ENCODE measurements at regions not wholly inside any gene's neighbourhood (a gene's known extent, or its start where the extent isn't known, plus 50 kb on each side); places are given as distances from the start of the nearest gene placed in this dataset.

DNA sequence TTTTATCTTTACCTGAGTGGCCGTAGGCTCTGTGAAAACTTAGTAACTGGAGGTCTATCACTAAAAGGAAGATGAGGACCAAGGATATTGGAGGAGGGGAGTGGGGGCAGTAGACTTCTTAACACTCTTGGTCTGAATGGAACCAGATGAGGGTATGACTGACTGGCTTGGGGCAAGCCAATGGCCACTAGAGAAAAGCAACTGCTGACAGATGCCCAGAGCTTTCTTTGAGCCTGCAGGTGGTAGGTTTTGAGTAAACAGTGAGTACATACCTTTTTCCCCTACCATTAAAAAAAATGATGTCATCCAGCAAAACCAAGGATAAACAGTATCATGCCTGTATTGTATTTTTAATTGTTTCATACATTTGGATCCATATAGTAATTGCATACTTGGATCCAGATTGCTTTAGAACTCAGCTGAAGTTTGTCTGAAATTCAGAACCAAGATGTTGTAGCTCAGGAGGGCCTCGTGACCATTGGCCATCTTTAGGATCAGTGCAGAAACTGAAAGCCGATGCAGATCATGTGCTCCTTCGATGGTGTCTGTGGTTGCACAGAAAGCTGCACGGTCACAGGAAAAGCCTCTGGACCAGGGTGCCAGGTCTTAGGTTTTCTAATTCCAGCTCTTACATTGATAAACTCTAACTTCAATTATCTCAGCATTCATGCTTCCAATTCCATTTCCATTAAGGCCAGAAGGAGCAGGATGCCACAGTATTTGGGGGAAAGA is 131.0 kb downstream of the PDGFRA start:
- no peak overlapping the region for H3K4me3 Mint-ChIP-seq
- H3K36me3 Mint-ChIP-seq (ENCODE audit: low read depth), result no peaks in the 10 kb centered on the region
- intact Hi-C loops (cut with micrococcal nuclease), result no loop called here
- no peaks in the 10 kb centered on the region for H3K27me3 Mint-ChIP-seq
- no peaks in the 10 kb centered on the region for H3K4me1 Mint-ChIP-seq (ENCODE audit: low read depth)
- no peaks in the 10 kb centered on the region for H3K9me3 Mint-ChIP-seq
- H3K27ac Mint-ChIP-seq, result no peak overlapping the region

DNA sequence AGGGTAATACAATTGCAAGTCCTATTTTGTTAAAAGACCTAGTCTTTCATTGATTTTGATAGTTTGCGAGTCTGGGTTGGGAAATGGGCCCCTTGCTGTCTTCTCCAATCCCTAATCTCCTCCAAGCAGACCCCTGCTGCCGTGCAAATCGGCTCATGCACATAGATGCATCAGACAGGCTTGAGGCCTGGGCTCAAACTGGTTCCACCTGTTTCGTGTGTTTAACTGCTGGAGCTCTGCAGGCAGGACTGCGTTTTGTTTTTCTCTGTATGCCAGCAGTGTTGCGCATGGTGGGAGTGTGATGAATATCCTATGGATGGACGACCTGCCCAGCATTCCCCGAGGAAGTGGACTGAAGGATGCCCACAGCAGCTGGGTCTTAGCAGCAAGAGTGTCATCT is 133.9 kb downstream of the PDGFRA start:
- H3K4me1 Mint-ChIP-seq (ENCODE audit: low read depth), result peaks cover 2% of the 10 kb centered on the region
- H3K36me3 Mint-ChIP-seq (ENCODE audit: low read depth), result no peaks in the 10 kb centered on the region
- no peaks in the 10 kb centered on the region for H3K27me3 Mint-ChIP-seq
- no peaks in the 10 kb centered on the region for H3K9me3 Mint-ChIP-seq
- H3K27ac Mint-ChIP-seq, result no peak overlapping the region
- intact Hi-C loops (cut with micrococcal nuclease), result no loop called here
- no peak overlapping the region for H3K4me3 Mint-ChIP-seq

DNA sequence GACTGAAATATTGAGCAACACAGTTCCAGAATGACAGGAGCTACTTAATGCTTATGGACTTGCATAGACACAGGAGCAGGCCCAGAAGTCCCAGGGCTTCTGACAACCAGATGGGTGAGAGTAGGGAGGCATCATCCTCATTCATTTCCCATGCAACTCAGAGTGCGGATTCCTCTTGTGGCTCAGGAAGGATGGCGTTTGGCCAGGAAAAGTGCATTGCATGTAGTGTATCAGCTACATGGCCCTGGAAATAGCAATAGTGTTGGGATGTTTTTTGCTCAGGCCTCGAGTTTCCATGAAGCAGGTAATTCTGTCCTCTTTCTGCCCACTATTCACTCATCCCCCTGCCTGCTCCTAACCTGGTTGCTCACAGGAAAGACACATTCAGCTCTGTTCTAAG is 136.6 kb downstream of the PDGFRA start:
- Mint-ChIP-seq H3K4me1 (ENCODE audit: low read depth) (peaks cover 16% of the 10 kb centered on the region), H3K9me3 (no peaks in the 10 kb centered on the region), H3K27ac (no peak overlapping the region), H3K36me3 (ENCODE audit: low read depth) (no peaks in the 10 kb centered on the region), H3K27me3 (no peaks in the 10 kb centered on the region), H3K4me3 (no peak overlapping the region)
- intact Hi-C loops (cut with micrococcal nuclease), result no loop called here

DNA sequence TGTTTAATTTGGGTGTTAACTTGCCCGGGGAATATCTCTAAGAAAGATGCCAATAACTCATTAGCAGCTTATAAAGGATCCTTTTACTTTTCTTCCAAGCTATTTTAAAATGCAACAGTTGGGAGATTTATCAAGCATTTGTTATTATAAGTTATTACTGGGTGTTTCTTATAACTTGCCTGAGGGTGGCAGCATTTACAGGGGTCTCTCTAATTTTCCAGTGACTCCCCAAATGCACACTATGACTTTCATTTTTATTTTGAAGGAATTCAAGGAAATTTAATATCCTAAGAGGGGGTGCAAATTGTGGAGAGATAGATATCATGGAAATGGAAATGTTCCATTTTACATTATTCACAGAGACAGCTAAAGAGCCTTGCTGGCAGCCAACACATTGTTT is 138.0 kb downstream of the PDGFRA start:
- H3K27ac Mint-ChIP-seq, result no peak overlapping the region
- H3K36me3 Mint-ChIP-seq (ENCODE audit: low read depth), result no peaks in the 10 kb centered on the region
- no peak overlapping the region for H3K4me3 Mint-ChIP-seq
- H3K4me1 Mint-ChIP-seq (ENCODE audit: low read depth), result peaks cover 16% of the 10 kb centered on the region
- no peaks in the 10 kb centered on the region for H3K27me3 Mint-ChIP-seq
- H3K9me3 Mint-ChIP-seq, result no peaks in the 10 kb centered on the region
- intact Hi-C loops (cut with micrococcal nuclease), result no loop called here

DNA sequence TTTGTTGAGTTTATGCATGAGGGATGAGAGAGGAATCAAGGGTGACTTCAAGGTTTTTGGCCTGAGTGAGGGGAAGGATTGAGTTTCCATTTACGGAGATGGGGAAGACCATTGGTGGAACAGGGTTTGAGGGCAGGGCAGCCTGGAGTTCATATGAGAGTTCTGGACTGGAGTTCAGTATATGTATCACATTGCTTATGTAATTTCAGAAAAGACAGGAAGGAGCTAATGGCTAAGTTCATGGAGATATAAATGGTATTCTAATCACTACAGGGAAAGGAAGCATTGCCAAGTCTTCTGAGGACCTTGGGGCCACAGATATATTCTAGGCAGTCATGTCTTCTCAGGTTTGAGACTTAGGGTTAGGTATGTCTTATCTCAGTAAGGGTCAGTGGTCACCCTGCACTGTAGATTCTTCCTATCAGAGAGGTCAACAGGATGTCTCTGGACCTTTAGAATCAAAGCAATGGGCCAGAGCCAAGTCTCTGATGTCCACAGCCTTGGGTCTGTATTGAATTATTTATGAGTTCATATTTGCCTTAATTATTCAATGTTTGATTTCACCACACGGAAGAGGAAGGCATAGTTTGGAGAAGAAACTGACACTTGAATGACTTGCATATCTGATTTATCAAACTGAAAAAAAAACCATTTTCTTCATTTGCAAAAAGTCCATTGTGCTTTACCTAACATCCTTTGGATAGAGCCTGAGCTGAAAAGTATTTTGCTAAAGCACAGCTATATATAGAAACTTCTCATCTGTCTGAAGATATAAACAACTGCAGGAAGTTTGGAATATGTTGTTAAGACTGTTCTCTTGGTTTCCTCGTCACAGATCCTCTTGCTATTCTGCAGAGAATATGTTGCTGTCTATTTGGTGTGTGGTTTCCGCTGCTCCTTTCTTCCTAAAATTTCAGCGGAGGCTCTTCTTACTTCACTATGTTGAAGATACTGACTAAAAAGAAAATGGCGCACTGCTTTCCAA is 139.5 kb downstream of the PDGFRA start:
- Mint-ChIP-seq H3K36me3 (ENCODE audit: low read depth) (no peaks in the 10 kb centered on the region), H3K9me3 (no peaks in the 10 kb centered on the region), H3K27ac (no peak overlapping the region), H3K4me1 (ENCODE audit: low read depth) (peaks cover 16% of the 10 kb centered on the region), H3K27me3 (no peaks in the 10 kb centered on the region), H3K4me3 (no peak overlapping the region)
- intact Hi-C loops (cut with micrococcal nuclease), result no loop called here

DNA sequence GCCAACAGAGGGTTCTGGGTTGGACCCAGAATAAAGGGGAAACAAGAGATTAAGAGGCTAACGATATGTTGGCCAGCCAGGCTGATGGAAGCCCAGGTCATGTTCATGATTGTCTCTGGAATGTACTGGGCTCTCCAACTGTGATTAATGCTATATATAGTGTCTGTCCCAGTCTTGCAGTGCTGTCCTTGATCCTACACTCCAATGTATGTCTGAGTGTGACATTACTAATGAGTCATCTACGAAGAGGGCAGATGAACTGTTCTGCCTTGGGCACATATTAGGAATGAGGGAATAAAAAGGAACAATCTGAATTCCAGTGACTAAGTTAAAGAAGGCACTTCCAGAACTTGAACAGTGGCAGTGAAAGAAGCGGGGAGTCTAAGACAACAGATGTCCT is 142.1 kb downstream of the PDGFRA start:
- Mint-ChIP-seq H3K27ac (no peak overlapping the region), H3K36me3 (ENCODE audit: low read depth) (no peaks in the 10 kb centered on the region), H3K4me3 (no peak overlapping the region), H3K27me3 (no peaks in the 10 kb centered on the region), H3K4me1 (ENCODE audit: low read depth) (peaks cover 16% of the 10 kb centered on the region), H3K9me3 (no peaks in the 10 kb centered on the region)
- intact Hi-C loops (cut with micrococcal nuclease), result no loop called here

DNA sequence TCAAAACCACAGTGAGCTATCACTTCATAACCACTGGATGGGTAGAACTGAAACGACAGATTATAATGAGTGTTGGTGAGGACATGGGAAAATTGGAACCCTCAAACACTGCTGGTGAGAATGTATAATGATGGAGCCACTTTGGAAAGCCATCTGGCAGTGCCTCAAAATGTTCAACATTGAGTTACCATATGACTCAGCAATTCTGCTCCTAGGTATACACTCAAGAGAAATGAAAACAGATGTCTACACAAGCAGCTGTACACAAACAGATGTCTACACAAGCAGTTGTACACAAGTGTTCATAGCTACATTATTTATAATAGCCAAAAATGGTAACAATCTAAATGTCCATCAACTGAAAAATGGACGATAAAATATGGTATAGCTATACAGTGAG is 143.9 kb downstream of the PDGFRA start:
- Mint-ChIP-seq H3K36me3 (ENCODE audit: low read depth) (no peaks in the 10 kb centered on the region), H3K4me1 (ENCODE audit: low read depth) (peaks cover 15% of the 10 kb centered on the region), H3K27me3 (no peaks in the 10 kb centered on the region), H3K27ac (no peak overlapping the region), H3K9me3 (no peaks in the 10 kb centered on the region), H3K4me3 (no peak overlapping the region)
- intact Hi-C loops (cut with micrococcal nuclease), result no loop called here

DNA sequence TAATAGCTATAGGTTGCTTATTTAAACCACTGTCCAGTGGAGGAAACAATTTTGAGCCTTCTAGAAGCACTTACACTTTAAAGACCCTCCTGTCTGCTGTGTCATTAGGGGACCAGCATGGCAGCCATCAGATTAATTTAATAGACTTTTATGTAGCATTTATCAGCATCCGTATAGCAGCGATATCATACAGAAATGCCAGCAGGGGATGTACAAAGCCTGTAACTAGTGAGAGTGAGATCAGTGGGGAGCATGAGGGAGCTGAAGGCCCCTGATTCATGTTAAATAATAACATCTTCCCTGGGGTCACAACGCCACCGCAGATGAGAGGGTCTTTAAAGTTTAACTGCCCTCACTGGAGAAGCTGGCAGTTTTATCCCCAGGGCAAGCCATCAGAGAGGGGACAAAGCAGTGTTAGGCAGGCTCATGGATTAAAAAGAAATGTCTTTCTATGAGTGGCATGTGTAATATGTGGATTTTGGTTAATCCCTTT is 144.7 kb downstream of the PDGFRA start:
- H3K36me3 Mint-ChIP-seq (ENCODE audit: low read depth), result no peaks in the 10 kb centered on the region
- H3K4me1 Mint-ChIP-seq (ENCODE audit: low read depth), result peaks cover 7% of the 10 kb centered on the region
- no peak overlapping the region for H3K27ac Mint-ChIP-seq
- intact Hi-C loops (cut with micrococcal nuclease), result no loop called here
- H3K27me3 Mint-ChIP-seq, result no peaks in the 10 kb centered on the region
- no peak overlapping the region for H3K4me3 Mint-ChIP-seq
- no peaks in the 10 kb centered on the region for H3K9me3 Mint-ChIP-seq

DNA sequence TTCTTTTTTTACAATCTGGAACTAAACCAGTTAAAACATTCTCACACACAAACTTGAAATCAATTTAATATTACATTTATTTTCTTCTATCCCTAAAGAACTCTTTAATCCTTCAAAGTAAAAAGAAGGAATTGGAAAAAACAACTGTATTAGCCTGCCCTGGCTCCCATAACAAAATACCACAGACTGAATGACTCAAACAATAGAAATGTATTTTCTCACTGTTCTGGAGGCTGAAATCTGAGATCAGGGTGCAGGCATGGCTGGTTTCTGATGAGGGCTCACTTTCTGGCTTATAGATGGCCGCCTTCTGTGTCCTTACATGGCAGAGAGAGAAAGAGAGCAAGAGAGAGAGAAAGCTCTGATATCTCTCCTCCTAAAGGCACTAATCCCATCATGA is 149.4 kb downstream of the PDGFRA start:
- Mint-ChIP-seq H3K36me3 (ENCODE audit: low read depth) (no peaks in the 10 kb centered on the region), H3K27ac (no peak overlapping the region), H3K4me3 (no peak overlapping the region), H3K4me1 (ENCODE audit: low read depth) (no peaks in the 10 kb centered on the region), H3K9me3 (no peaks in the 10 kb centered on the region), H3K27me3 (no peaks in the 10 kb centered on the region)
- intact Hi-C loops (cut with micrococcal nuclease), result no loop called here

DNA sequence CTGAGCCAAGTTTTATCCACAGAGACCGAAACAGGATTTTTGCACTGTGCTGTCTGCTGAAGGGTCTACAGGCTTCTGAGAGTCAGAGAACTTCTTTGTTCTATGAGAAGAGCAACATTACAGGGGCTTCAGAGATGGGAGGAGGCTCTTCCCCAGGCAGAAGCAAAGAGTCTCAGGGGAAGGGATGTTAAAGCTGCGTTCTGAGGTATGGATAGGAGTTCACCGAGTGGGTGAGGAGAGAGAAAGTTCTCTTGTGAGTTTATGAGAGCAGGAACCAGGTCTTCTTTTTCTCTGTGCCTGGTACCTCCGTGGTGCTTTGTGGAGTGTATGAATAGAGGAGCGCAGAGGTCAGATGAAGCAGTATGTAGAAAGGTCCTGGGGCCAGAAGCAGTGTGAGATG is 155.1 kb downstream of the PDGFRA start:
- H3K27me3 Mint-ChIP-seq, result no peaks in the 10 kb centered on the region
- H3K4me1 Mint-ChIP-seq (ENCODE audit: low read depth), result no peaks in the 10 kb centered on the region
- intact Hi-C loops (cut with micrococcal nuclease), result no loop called here
- H3K4me3 Mint-ChIP-seq, result no peak overlapping the region
- H3K27ac Mint-ChIP-seq, result no peak overlapping the region
- H3K9me3 Mint-ChIP-seq, result no peaks in the 10 kb centered on the region
- H3K36me3 Mint-ChIP-seq (ENCODE audit: low read depth), result no peaks in the 10 kb centered on the region

DNA sequence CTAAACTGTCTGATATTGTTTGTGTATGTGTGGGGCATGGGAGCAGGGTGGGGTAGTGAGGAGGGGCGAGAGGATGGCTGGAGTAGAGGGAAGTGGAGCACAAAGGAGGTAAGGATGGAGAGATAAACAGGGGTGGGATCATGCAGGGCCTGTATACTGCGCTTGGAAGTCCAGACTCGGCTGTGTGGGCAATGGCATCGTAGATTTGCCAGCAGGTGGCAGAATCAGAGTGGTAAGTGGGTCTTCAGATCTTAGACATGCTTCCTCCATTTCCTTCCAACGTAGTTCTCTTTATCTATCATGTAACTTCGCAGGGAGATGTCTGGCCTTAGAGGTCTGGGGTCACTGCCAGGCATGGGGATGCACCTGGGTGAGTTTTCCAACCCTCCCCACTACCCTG is 155.5 kb downstream of the PDGFRA start:
- intact Hi-C loops (cut with micrococcal nuclease), result no loop called here
- Mint-ChIP-seq H3K27me3 (no peaks in the 10 kb centered on the region), H3K4me3 (no peak overlapping the region), H3K36me3 (ENCODE audit: low read depth) (no peaks in the 10 kb centered on the region), H3K27ac (no peak overlapping the region), H3K9me3 (no peaks in the 10 kb centered on the region), H3K4me1 (ENCODE audit: low read depth) (no peaks in the 10 kb centered on the region)

DNA sequence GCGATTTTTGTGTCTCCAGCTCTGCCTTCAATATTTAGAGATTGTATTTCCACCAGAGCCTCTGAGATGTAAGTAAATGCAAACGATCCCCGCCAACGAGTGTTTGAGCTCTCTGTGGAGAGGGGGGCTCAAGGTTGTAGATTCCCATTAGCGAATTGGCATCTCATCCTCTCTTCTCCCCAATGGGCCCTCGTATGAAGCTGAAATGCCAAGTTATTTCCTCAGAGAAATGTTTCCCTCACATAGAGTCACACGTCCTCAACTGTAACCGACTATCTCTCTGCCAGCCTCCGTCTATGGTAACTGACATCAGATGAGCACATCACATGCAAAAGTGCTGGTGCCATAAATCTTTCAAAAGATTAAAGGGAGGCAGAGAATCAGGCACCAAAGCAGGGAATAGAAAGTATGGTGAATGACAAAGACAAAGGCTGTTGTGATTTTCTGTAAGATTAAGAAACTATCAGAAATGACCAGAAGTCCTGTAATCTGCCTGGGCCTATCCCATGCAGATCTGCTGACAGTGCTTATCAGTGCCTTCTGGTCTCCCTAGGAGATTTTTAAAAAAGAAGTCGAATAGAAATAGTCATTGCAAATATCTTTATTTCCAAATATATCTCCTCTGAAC is 157.1 kb downstream of the PDGFRA start:
- no peaks in the 10 kb centered on the region for H3K27me3 Mint-ChIP-seq

DNA sequence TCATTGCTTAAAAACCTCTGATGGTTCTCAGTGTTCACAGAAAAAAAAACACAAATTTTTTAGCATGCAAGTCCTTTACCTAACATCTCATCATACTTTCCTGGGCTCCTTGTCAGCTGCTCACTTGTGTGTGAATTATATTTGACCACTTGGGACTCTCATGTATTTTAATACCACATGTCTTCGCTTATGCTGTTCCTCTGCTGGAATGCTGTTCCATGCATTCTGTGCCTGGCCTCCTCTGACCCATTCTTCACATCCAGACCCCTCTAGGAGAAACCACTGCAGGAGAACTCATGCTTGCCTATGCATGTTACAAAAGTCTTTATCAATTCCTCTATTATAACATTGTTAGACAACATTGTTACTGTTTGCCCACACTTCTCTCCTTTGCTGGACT is 157.6 kb downstream of the PDGFRA start:
- H3K4me1 Mint-ChIP-seq (ENCODE audit: low read depth), result no peaks in the 10 kb centered on the region
- H3K9me3 Mint-ChIP-seq, result no peaks in the 10 kb centered on the region
- H3K27ac Mint-ChIP-seq, result no peak overlapping the region
- intact Hi-C loops (cut with micrococcal nuclease), result no loop called here
- no peaks in the 10 kb centered on the region for H3K27me3 Mint-ChIP-seq
- H3K4me3 Mint-ChIP-seq, result no peak overlapping the region
- H3K36me3 Mint-ChIP-seq (ENCODE audit: low read depth), result no peaks in the 10 kb centered on the region

More for the DNA sequence above, 157.1 kb downstream of the PDGFRA start:
- intact Hi-C loops (cut with micrococcal nuclease), result no loop called here
- Mint-ChIP-seq H3K4me3 (no peak overlapping the region), H3K9me3 (no peaks in the 10 kb centered on the region), H3K4me1 (ENCODE audit: low read depth) (no peaks in the 10 kb centered on the region), H3K27ac (no peak overlapping the region), H3K36me3 (ENCODE audit: low read depth) (no peaks in the 10 kb centered on the region)

DNA sequence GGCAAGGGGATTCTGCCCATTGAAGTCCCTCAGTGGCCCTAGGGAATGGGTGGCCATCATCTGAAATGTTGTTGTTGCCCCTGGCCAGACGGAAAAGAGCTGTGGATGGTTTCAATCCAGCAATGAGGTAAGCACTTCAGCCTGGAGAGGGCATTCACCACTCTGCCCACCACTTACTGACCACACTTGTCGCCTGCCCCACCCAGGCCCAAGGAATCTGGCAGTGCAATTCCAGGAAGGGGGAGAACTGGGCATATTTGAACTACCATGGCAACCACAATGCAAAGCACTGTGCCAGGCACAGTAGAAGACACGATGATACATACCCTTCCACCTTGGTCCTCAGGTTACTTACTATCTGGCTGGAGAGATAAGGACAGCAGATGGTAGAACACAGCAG is 161.6 kb downstream of the PDGFRA start:
- H3K27ac Mint-ChIP-seq, result no peak overlapping the region
- H3K4me3 Mint-ChIP-seq, result no peak overlapping the region
- H3K9me3 Mint-ChIP-seq, result no peaks in the 10 kb centered on the region
- no peaks in the 10 kb centered on the region for H3K4me1 Mint-ChIP-seq (ENCODE audit: low read depth)
- H3K36me3 Mint-ChIP-seq (ENCODE audit: low read depth), result no peaks in the 10 kb centered on the region
- intact Hi-C loops (cut with micrococcal nuclease), result no loop called here
- no peaks in the 10 kb centered on the region for H3K27me3 Mint-ChIP-seq
